ENCODE measurements at regions not wholly inside any gene's neighbourhood (a gene's known extent, or its start where the extent isn't known, plus 50 kb on each side); places are given as distances from the start of the nearest gene placed in this dataset.

DNA sequence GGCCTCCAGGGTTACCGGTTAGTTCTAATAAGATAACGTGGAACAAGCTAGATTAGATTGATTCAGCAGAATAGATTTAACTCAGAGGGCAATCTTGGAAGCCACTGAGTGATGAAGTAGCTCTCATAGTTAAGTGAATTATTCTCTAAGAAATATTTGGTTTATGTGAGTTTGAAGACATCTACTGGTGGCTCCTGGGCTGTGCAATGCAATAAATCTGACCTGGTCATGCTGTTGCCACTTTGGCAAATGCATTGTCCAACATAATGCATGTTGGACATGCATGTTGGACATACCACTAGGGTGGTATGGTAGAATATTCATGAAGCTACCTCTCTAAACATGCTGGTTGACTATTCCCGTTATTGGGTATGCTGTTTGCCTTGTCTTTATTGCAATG lies 493.7 kb upstream of the VRK2 start:
- Histone ChIP-seq H3K79me2 (ENCODE audit: insufficient read depth) (no peaks in the 10 kb centered on the region), H3K9me3 (no peaks in the 10 kb centered on the region; the same call in 1 of the 2 replicates), H3K4me2 (no peak overlapping the region), H3K4me1 (ENCODE audit: control insufficient read depth in 1 of 2, insufficient read depth in 2 of 2, low read depth in 1 of 2, low read length in 1 of 2) (no peaks in the 10 kb centered on the region), H3K27ac (ENCODE audit: low read depth in 2 of 2, low read length in 1 of 2) (no peak overlapping the region), H3K36me3 (replicated peaks in 1 of 2; ENCODE audit: control insufficient read depth in 1 of 2, insufficient read depth in 2 of 2, low read length in 1 of 2) (no peaks in the 10 kb centered on the region), H3K27me3 (ENCODE audit: insufficient read depth) (no peaks in the 10 kb centered on the region; the same call in 1 of the 2 replicates), H3K4me3 (ENCODE audit: low read depth in 2 of 2, low read length in 1 of 2) (no peak overlapping the region), H3F3A (replicated peaks; ENCODE audit: insufficient read depth) (peaks cover 3% of the 10 kb centered on the region), H3K9me2 (no peaks in the 10 kb centered on the region), H3K9ac (no peak overlapping the region), H4K20me1 (ENCODE audit: insufficient read depth) (no peaks in the 10 kb centered on the region), H2AFZ (ENCODE audit: low read depth) (no peak overlapping the region)
- DNase-seq: no peak
- CTCF ChIA-PET: no interaction called here
- WGBS (ENCODE audit: low lambda C conversion rate): 4% methylated on average over 3 of the region's 3 CpGs
- POLR2A ChIA-PET: no interaction called here
- TF ChIP-seq, protein P1, sequence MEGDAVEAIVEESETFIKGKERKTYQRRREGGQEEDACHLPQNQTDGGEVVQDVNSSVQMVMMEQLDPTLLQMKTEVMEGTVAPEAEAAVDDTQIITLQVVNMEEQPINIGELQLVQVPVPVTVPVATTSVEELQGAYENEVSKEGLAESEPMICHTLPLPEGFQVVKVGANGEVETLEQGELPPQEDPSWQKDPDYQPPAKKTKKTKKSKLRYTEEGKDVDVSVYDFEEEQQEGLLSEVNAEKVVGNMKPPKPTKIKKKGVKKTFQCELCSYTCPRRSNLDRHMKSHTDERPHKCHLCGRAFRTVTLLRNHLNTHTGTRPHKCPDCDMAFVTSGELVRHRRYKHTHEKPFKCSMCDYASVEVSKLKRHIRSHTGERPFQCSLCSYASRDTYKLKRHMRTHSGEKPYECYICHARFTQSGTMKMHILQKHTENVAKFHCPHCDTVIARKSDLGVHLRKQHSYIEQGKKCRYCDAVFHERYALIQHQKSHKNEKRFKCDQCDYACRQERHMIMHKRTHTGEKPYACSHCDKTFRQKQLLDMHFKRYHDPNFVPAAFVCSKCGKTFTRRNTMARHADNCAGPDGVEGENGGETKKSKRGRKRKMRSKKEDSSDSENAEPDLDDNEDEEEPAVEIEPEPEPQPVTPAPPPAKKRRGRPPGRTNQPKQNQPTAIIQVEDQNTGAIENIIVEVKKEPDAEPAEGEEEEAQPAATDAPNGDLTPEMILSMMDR (IDR thresholded peaks at IDR 0.05): peak; percentile 36
- TF ChIP-seq NRF1 (IDR thresholded peaks at IDR 0.05; ENCODE audit: low read depth, low read length): no peak

DNA sequence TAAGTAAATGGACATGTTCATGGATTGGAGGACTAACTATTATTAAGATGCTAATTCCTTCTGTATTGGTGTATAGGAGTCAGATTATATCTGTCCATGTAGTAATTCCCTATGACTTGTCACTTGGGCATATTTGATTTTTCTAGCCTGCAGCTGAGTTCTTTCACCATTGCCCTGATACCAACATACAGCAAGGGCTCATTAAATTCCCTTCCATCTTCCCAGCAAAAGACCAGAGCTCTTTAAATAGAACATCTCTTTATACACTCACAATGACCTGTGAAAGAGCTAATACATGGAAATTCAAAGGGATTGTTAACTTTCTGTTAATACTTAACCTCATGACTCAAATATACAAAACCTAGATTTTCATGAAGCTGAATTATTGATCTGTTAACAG lies 492.3 kb upstream of the VRK2 start:
- H3K27ac ChIP-seq (ENCODE audit: low read depth in 2 of 2, low read length in 1 of 2): no peak overlapping the region
- ChIA-PET POLR2A (no interaction called here), CTCF (no interaction called here)
- DNase-seq: no peak
- H4K20me1 ChIP-seq (ENCODE audit: insufficient read depth): no peaks in the 10 kb centered on the region
- TF ChIP-seq EZH2phosphoT487 (IDR thresholded peaks at IDR 0.05; ENCODE audit: borderline replicate concordance, low read depth) (no peak), EP300 (IDR thresholded peaks at IDR 0.05; ENCODE audit: borderline replicate concordance in 1 of 2, low read depth in 1 of 2, low read length in 1 of 2) (no peak), FOXJ3 (CRISPR knock-in tag; IDR thresholded peaks at IDR 0.05) (no peak), ELF1 (IDR thresholded peaks at IDR 0.05) (no peak), YY1 (IDR thresholded peaks at IDR 0.05; ENCODE audit: low read depth) (no peak), RXRA (IDR thresholded peaks at IDR 0.05; ENCODE audit: borderline replicate concordance, low read depth) (no peak), RFX5 (IDR thresholded peaks at IDR 0.05; ENCODE audit: low read length) (no peak), MXI1 (IDR thresholded peaks at IDR 0.05; ENCODE audit: low read depth, low read length) (no peak), NFIC (IDR thresholded peaks at IDR 0.05; ENCODE audit: borderline replicate concordance) (no peak)
- TF ChIP-seq, protein P2, sequence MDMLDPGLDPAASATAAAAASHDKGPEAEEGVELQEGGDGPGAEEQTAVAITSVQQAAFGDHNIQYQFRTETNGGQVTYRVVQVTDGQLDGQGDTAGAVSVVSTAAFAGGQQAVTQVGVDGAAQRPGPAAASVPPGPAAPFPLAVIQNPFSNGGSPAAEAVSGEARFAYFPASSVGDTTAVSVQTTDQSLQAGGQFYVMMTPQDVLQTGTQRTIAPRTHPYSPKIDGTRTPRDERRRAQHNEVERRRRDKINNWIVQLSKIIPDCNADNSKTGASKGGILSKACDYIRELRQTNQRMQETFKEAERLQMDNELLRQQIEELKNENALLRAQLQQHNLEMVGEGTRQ (IDR thresholded peaks at IDR 0.05; ENCODE audit: borderline replicate concordance, low read depth, low read length): no peak
- TF ChIP-seq, protein P3, sequence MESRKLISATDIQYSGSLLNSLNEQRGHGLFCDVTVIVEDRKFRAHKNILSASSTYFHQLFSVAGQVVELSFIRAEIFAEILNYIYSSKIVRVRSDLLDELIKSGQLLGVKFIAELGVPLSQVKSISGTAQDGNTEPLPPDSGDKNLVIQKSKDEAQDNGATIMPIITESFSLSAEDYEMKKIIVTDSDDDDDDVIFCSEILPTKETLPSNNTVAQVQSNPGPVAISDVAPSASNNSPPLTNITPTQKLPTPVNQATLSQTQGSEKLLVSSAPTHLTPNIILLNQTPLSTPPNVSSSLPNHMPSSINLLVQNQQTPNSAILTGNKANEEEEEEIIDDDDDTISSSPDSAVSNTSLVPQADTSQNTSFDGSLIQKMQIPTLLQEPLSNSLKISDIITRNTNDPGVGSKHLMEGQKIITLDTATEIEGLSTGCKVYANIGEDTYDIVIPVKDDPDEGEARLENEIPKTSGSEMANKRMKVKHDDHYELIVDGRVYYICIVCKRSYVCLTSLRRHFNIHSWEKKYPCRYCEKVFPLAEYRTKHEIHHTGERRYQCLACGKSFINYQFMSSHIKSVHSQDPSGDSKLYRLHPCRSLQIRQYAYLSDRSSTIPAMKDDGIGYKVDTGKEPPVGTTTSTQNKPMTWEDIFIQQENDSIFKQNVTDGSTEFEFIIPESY (IDR thresholded peaks at IDR 0.05; ENCODE audit: borderline replicate concordance, low read depth): no peak
- H3K4me1 ChIP-seq (ENCODE audit: control insufficient read depth in 1 of 2, insufficient read depth in 2 of 2, low read depth in 1 of 2, low read length in 1 of 2): no peaks in the 10 kb centered on the region
- no peak overlapping the region for H3K4me3 ChIP-seq (ENCODE audit: low read depth in 2 of 2, low read length in 1 of 2)
- no peak overlapping the region for H2AFZ ChIP-seq (ENCODE audit: low read depth)
- H3K27me3 ChIP-seq (ENCODE audit: insufficient read depth): no peaks in the 10 kb centered on the region
- H3F3A ChIP-seq (replicated peaks; ENCODE audit: insufficient read depth): no peaks in the 10 kb centered on the region
- no peak overlapping the region for H3K9ac ChIP-seq
- H3K4me2 ChIP-seq: no peak overlapping the region
- no peaks in the 10 kb centered on the region for H3K9me2 ChIP-seq
- no peaks in the 10 kb centered on the region; the same call in 1 of the 2 replicates for H3K9me3 ChIP-seq
- H3K79me2 ChIP-seq (ENCODE audit: insufficient read depth): no peaks in the 10 kb centered on the region
- no peaks in the 10 kb centered on the region for H3K36me3 ChIP-seq (replicated peaks in 1 of 2; ENCODE audit: control insufficient read depth in 1 of 2, insufficient read depth in 2 of 2, low read length in 1 of 2)
